ENCODE measurements at regions not wholly inside any gene's neighbourhood (a gene's known extent, or its start where the extent isn't known, plus 50 kb on each side); places are given as distances from the start of the nearest gene placed in this dataset.

GRCh38 chr3:174640932-174641331 lies 218.2 kb upstream of the NAALADL2 start:
- no peak for TF ChIP-seq POLR2A (IDR thresholded peaks at IDR 0.05)
- no peak for TF ChIP-seq CTCF (IDR thresholded peaks at IDR 0.05)
